Lower leg skin (tissue), 4 donors: ENCODE measurements at regions not wholly inside any gene's neighbourhood (a gene's known extent, or its start where the extent isn't known, plus 50 kb on each side); places are given as distances from the start of the nearest gene placed in this dataset.

ENCODE experiments used
- DNase-seq, 2 donors: peaks; one replicate each; pipeline ENCODE4 v3.0.0-alpha.2; 2019; ENCODE audit warnings: low spot score in 2 of 2
- H3K4me3 ChIP-seq: fragments of 200-600 bp; sonication (generic); 2 replicates; pipeline ENCODE4 v1.5.1; 2017; ENCODE audit warnings: mild to moderate bottlenecking, low read depth; ENCODE audit not compliant: poor library complexity, severe bottlenecking
- CTCF ChIP-seq, 3 donors: fragments of 450-650 bp; IDR thresholded peaks; one replicate each; pipeline ENCODE4 v1.5.1; 2016; ENCODE audit warnings: antibody characterized with exemption in 3 of 3, mild to moderate bottlenecking in 3 of 3, moderate library complexity in 2 of 3
- POLR2A ChIP-seq, 2 donors: fragments of 450-650 bp; IDR thresholded peaks; one replicate each; pipeline ENCODE4 v1.6.1; 2016 to 2017; ENCODE audit warnings: antibody characterized with exemption in 2 of 2, mild to moderate bottlenecking in 1 of 2, moderate library complexity in 1 of 2
- WGBS, 2 donors: methylation state at CpG; one replicate each; pipeline ENCODE4 v1.1.5; 2018; 5-methylcytosine and 5-hydroxymethylcytosine counted together
- intact Hi-C: fragments of 100-400 bp; cut with DNase I; formaldehyde crosslinking; loops from one replicate; pipeline ENCODE4 v1.15.0; 2023; ENCODE audit warnings: low total_unique reads

DNA sequence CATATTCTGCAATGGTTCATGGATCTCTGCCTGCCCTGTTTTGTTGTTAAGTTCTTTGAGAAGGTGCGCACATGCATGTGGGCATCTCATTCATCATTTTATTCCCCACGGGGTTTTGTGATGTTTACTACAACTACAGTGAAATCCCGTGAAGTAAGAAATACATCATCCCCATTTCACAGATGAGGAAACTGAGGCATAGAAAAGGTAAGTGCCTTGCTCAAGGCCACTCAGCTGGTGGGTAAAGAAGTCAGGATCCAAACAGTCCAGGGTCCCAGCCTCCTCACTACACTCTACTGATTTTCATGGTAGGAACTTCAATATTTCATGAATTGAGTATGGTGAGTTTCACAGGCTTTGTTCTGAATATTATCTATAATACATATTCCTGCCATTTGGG, 72.6 kb downstream of the CYP26A1 start:
- intact Hi-C loops, result no loop called here
- 76 to 82% methylated on average over 3 of the region's 3 CpGs for WGBS, 2 donors
- TF ChIP-seq POLR2A (IDR thresholded peaks at IDR 0.05) (no peak), CTCF (IDR thresholded peaks at IDR 0.05) (no peak)

DNA sequence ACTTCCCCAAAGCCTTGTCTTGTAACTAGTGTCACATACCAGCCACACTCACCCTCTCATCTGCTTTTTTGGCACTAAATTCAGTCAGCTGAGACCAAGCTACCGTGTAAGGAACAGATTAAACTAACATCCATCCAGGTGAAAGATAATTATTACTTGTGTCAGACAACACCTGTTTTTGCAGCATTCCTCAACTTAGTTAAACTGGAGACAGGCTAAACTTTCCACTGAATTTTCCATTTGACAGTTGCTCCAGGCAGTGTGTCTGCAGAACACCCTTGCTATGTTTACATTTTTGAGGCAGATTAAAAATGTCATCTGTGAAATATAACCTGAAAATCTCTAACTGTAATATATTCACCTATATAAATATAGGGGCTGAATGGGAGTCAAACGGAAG, 73.6 kb downstream of the CYP26A1 start:
- no peak for DNase-seq
- 38 to 50% methylated on average over 2 of the region's 2 CpGs for WGBS, 2 donors
- intact Hi-C loops, result no loop called here
- H3K4me3 ChIP-seq, result no peak overlapping the region
- no peak for TF ChIP-seq CTCF (IDR thresholded peaks at IDR 0.05)

More for the DNA sequence above, 72.6 kb downstream of the CYP26A1 start:
- no peak overlapping the region for H3K4me3 ChIP-seq
- no peak for DNase-seq

GRCh38 chr10:93148476-93148875, 74.8 kb downstream of the CYP26A1 start:
- no peak for DNase-seq
- intact Hi-C loops, result no loop called here
- H3K4me3 ChIP-seq, result no peak overlapping the region
- WGBS, 2 donors, result 68 to 78% methylated on average over 3 of the region's 3 CpGs
- no peak for TF ChIP-seq CTCF (IDR thresholded peaks at IDR 0.05)
- no peak for TF ChIP-seq POLR2A (IDR thresholded peaks at IDR 0.05)

GRCh38 chr10:93149761-93150160, 76.1 kb downstream of the CYP26A1 start:
- no peak for DNase-seq
- no peak overlapping the region for H3K4me3 ChIP-seq
- 84 to 90% methylated on average over 4 of the region's 4 CpGs for WGBS, 2 donors
- intact Hi-C loops, result no loop called here
- TF ChIP-seq CTCF (IDR thresholded peaks at IDR 0.05) (no peak), POLR2A (IDR thresholded peaks at IDR 0.05) (no peak)

GRCh38 chr10:93150289-93150688, 76.6 kb downstream of the CYP26A1 start:
- TF ChIP-seq POLR2A (IDR thresholded peaks at IDR 0.05) (no peak), CTCF (IDR thresholded peaks at IDR 0.05) (no peak)
- 61 to 75% methylated on average over 1 of the region's 1 CpG for WGBS, 2 donors
- H3K4me3 ChIP-seq, result no peak overlapping the region
- no peak for DNase-seq
- intact Hi-C loops, result no loop called here

DNA sequence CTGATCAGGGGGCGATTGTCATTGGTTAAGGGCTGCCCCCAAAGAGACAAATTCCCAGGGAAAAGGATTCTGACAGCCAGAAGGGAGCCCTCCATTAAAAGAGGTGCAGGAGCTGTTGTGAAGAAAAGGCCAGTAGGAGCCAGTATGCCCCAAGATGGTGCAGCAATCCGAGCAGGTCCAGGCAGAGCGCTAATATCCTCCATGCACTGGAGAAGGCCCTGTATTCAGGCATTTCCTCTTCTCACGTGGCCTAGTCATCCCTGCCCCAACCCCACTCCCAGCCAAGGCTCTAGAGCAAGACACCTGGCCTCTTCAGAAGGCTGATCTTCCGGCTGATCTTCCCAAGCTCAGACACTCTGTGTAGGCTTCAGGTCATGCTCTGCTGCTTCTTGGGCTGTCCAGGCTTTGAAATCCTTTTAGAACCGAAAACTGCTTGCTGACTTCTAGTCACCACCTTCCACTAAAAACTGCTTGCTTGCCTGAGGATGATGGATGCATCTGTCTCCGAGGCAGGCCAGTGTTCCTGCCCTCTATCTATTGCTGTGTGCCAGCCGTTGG, 77.4 kb downstream of the CYP26A1 start:
- no peak for DNase-seq
- 80 to 82% methylated on average over 8 of the region's 8 CpGs for WGBS, 2 donors
- intact Hi-C loops, result no loop called here
- no peak for TF ChIP-seq CTCF (IDR thresholded peaks at IDR 0.05)
- no peak for TF ChIP-seq POLR2A (IDR thresholded peaks at IDR 0.05)
- no peak overlapping the region for H3K4me3 ChIP-seq
